Keratinocyte (primary cell): ENCODE measurements at regions not wholly inside any gene's neighbourhood (a gene's known extent, or its start where the extent isn't known, plus 50 kb on each side); places are given as distances from the start of the nearest gene placed in this dataset.

Experiments
- DNase-seq: peaks from one replicate; pipeline ENCODE4 v3.0.0-alpha.2; 2011; ENCODE audit warnings: low read depth, missing footprints, low spot score
- FAIRE-seq: peaks from 2 replicates; lab custom pipeline; 2011; peaks lifted over from hg19 to GRCh38; lab: Jason Lieb, UNC
- H2AFZ ChIP-seq: 2 replicates; pipeline ENCODE4 v1.6.0; 2012; ENCODE audit warnings: low read length, control low read depth, inconsistent platforms; ENCODE audit not compliant: control insufficient read depth
- H3K27ac ChIP-seq: 2 replicates; pipeline ENCODE4 v1.5.1; 2011; ENCODE audit warnings: low read length; ENCODE audit not compliant: control insufficient read depth, insufficient read depth
- H3K27me3 ChIP-seq: 3 replicates; pipeline ENCODE4 v1.6.0; 2011; ENCODE audit warnings: low read length; ENCODE audit not compliant: control insufficient read depth, insufficient read depth; ENCODE audit errors: extremely low read depth
- H3K36me3 ChIP-seq, 2 experiments: 2 replicates in 1 of 2; 3 replicates in 1 of 2; pipeline ENCODE4 v1.5.1; 2011; ENCODE audit warnings: low read length in 2 of 2, mild to moderate bottlenecking in 1 of 2; ENCODE audit not compliant: control insufficient read depth in 2 of 2, insufficient read depth in 2 of 2; ENCODE audit errors: extremely low read depth in 1 of 2
- H3K4me1 ChIP-seq: 3 replicates; pipeline ENCODE4 v1.5.1; 2011; ENCODE audit warnings: low read length; ENCODE audit not compliant: control insufficient read depth, insufficient read depth; ENCODE audit errors: extremely low read depth
- H3K4me2 ChIP-seq: 3 replicates; pipeline ENCODE4 v1.6.0; 2011; ENCODE audit warnings: low read depth, low read length; ENCODE audit not compliant: control insufficient read depth, insufficient read depth; ENCODE audit errors: extremely low read depth
- H3K4me3 ChIP-seq, 3 experiments: fragments of 200-600 bp in 1 of 3; sonication (generic) in 1 of 3; 2 replicates in 2 of 3; 3 replicates in 1 of 3; pipeline ENCODE4 v1.5.1; 2011 to 2016; ENCODE audit warnings: low read length in 3 of 3, mild to moderate bottlenecking in 3 of 3, control low read depth in 2 of 3, inconsistent platforms in 1 of 3, low read depth in 1 of 3, mixed read lengths in 1 of 3, mixed run types in 1 of 3, moderate library complexity in 1 of 3; ENCODE audit not compliant: control insufficient read depth in 2 of 3, insufficient read depth in 2 of 3; ENCODE audit errors: extremely low read depth in 1 of 3
- H3K79me2 ChIP-seq: 2 replicates; pipeline ENCODE4 v1.6.0; 2012; ENCODE audit warnings: low read length; ENCODE audit not compliant: control insufficient read depth, insufficient read depth
- H3K9ac ChIP-seq: 3 replicates; pipeline ENCODE4 v1.6.0; 2011; ENCODE audit warnings: low read length; ENCODE audit not compliant: control insufficient read depth, insufficient read depth; ENCODE audit errors: extremely low read depth
- H3K9me1 ChIP-seq: 3 replicates; pipeline ENCODE4 v1.6.0; 2011; ENCODE audit warnings: low read length; ENCODE audit not compliant: control insufficient read depth, insufficient read depth; ENCODE audit errors: extremely low read depth
- H3K9me3 ChIP-seq: 2 replicates; pipeline ENCODE4 v1.5.1; 2012; ENCODE audit warnings: low read depth, low read length; ENCODE audit not compliant: control insufficient read depth
- H4K20me1 ChIP-seq: 3 replicates; pipeline ENCODE4 v1.6.0; 2011; ENCODE audit warnings: low read length; ENCODE audit not compliant: control insufficient read depth, insufficient read depth; ENCODE audit errors: extremely low read depth
- EZH2 ChIP-seq: IDR thresholded peaks from one replicate; pipeline ENCODE4 v1.6.1; 2012; ENCODE audit warnings: inconsistent platforms, mild to moderate bottlenecking, low read length, moderate library complexity
- dilution Hi-C: fragments of 300-500 bp; cut with MboI; formaldehyde crosslinking; loops from one replicate; pipeline ENCODE4 v1.7.0; 2020; ENCODE audit warnings: low sequenced_read_pairs; ENCODE audit not compliant: extremely low pct_ligation_motif_present
- TF ChIP-seq, protein P1 (sequence below), 3 experiments: IDR thresholded peaks in 1 of 3; conservative IDR thresholded peaks in 1 of 3; optimal IDR thresholded peaks in 1 of 3; 2 replicates in 2 of 3; 3 replicates in 1 of 3; pipeline versions ENCODE3 to v1.5.1; 2011; ENCODE audit warnings: low read length in 3 of 3, mild to moderate bottlenecking in 3 of 3, moderate library complexity in 2 of 3, control low read depth in 1 of 3, inconsistent platforms in 1 of 3; ENCODE audit not compliant: insufficient read depth in 2 of 3; ENCODE audit errors: extremely low read depth in 1 of 3

GRCh38 chr2:67322353-67323001, 74.7 kb upstream of the ETAA1 start:
- Histone ChIP-seq H3K4me2 (no peak overlapping the region), H3K27ac (no peak overlapping the region), H3K4me3 (no peak overlapping the region), H3K79me2 (no peaks in the 10 kb centered on the region), H2AFZ (peak overlapping the region; percentile 41), H3K9me3 (no peaks in the 10 kb centered on the region), H4K20me1 (no peaks in the 10 kb centered on the region), H3K27me3 (no peaks in the 10 kb centered on the region), H3K9ac (no peak overlapping the region), H3K4me1 (no peaks in the 10 kb centered on the region), H3K9me1 (no peaks in the 10 kb centered on the region), H3K36me3 (no peaks in the 10 kb centered on the region)
- TF ChIP-seq, protein P1, sequence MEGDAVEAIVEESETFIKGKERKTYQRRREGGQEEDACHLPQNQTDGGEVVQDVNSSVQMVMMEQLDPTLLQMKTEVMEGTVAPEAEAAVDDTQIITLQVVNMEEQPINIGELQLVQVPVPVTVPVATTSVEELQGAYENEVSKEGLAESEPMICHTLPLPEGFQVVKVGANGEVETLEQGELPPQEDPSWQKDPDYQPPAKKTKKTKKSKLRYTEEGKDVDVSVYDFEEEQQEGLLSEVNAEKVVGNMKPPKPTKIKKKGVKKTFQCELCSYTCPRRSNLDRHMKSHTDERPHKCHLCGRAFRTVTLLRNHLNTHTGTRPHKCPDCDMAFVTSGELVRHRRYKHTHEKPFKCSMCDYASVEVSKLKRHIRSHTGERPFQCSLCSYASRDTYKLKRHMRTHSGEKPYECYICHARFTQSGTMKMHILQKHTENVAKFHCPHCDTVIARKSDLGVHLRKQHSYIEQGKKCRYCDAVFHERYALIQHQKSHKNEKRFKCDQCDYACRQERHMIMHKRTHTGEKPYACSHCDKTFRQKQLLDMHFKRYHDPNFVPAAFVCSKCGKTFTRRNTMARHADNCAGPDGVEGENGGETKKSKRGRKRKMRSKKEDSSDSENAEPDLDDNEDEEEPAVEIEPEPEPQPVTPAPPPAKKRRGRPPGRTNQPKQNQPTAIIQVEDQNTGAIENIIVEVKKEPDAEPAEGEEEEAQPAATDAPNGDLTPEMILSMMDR (optimal IDR thresholded peaks at IDR 0.05 in 1 of 3, IDR thresholded peaks at IDR 0.05 in 1 of 3, conservative IDR thresholded peaks at IDR 0.05 in 1 of 3; ENCODE audit: extremely low read depth in 1 of 3, insufficient read depth in 2 of 3, low read length in 3 of 3): peak; percentile 52 to 77 (median 65)
- no peak for TF ChIP-seq EZH2
- FAIRE-seq (peak; percentile 49), DNase-seq (no peak)
- dilution Hi-C loops: no loop called here

- H3K9me1 ChIP-seq: no peaks in the 10 kb centered on the region
- H3K36me3 ChIP-seq: no peaks in the 10 kb centered on the region
- H4K20me1 ChIP-seq: no peaks in the 10 kb centered on the region
- H3K9ac ChIP-seq: no peak overlapping the region
- dilution Hi-C loops: no loop called here
- no peaks in the 10 kb centered on the region for H3K4me1 ChIP-seq
- no peak overlapping the region for H3K4me2 ChIP-seq
- no peaks in the 10 kb centered on the region for H3K27me3 ChIP-seq
- H3K79me2 ChIP-seq: no peaks in the 10 kb centered on the region
- H3K27ac ChIP-seq: no peak overlapping the region
- FAIRE-seq (no peak), DNase-seq (no peak)
- H3K4me3 ChIP-seq: no peak overlapping the region
- TF ChIP-seq EZH2: no peak
- TF ChIP-seq, protein P1 (optimal IDR thresholded peaks at IDR 0.05 in 1 of 3, IDR thresholded peaks at IDR 0.05 in 1 of 3, conservative IDR thresholded peaks at IDR 0.05 in 1 of 3; ENCODE audit: extremely low read depth in 1 of 3, insufficient read depth in 2 of 3, low read length in 3 of 3): no peak
- H2AFZ ChIP-seq: no peak overlapping the region
- H3K9me3 ChIP-seq: no peaks in the 10 kb centered on the region
Observed at GRCh38 chr2:67323209-67323991, 73.7 kb upstream of the ETAA1 start.
